Endodermal cell (in vitro differentiated cells): ENCODE measurements at regions not wholly inside any gene's neighbourhood (a gene's known extent, or its start where the extent isn't known, plus 50 kb on each side); places are given as distances from the start of the nearest gene placed in this dataset.

Experiments used
- DNase-seq: peaks from one replicate; pipeline ENCODE4 v3.0.0-alpha.2; 2017
- H3K27ac ChIP-seq: 2 replicates; pipeline ENCODE4 v1.5.1; 2013; ENCODE audit warnings: mild to moderate bottlenecking, low read depth, low read length, moderate library complexity
- H3K27me3 ChIP-seq: 2 replicates; pipeline ENCODE4 v1.6.1; 2013; ENCODE audit warnings: mild to moderate bottlenecking, low read length, moderate library complexity; ENCODE audit not compliant: insufficient read depth, control insufficient read depth, poor library complexity, severe bottlenecking
- H3K36me3 ChIP-seq: 2 replicates; pipeline ENCODE4 v1.7.0; 2013; ENCODE audit warnings: mild to moderate bottlenecking, low read length, moderate library complexity; ENCODE audit not compliant: control insufficient read depth, insufficient read depth
- H3K4me1 ChIP-seq: one replicate; pipeline ENCODE4 v1.7.0; 2013; ENCODE audit warnings: low read length; ENCODE audit not compliant: control insufficient read depth, insufficient read depth
- H3K4me3 ChIP-seq: 2 replicates; pipeline ENCODE4 v1.5.1; 2013; ENCODE audit warnings: mild to moderate bottlenecking, low read length, moderate library complexity
- H3K9ac ChIP-seq: 2 replicates; pipeline ENCODE4 v1.6.1; 2013; ENCODE audit warnings: mild to moderate bottlenecking, low read length, moderate library complexity; ENCODE audit not compliant: poor library complexity, severe bottlenecking; ENCODE audit errors: extremely low read depth
- H3K9me3 ChIP-seq: 2 replicates; pipeline ENCODE4 v1.6.1; 2013; ENCODE audit warnings: mild to moderate bottlenecking, low read length, moderate library complexity; ENCODE audit not compliant: control insufficient read depth
- H3K27ac Mint-ChIP-seq: 2 replicates; pipeline ENCODE4 v1.8.0; 2020; ENCODE audit warnings: mixed read lengths
- H3K27me3 Mint-ChIP-seq: 2 replicates; pipeline ENCODE4 v1.8.0; 2021; ENCODE audit warnings: mild to moderate bottlenecking, mixed read lengths; ENCODE audit not compliant: insufficient read depth
- H3K36me3 Mint-ChIP-seq: 2 replicates; pipeline ENCODE4 v1.8.0; 2020; ENCODE audit warnings: low read depth, mixed read lengths
- H3K4me1 Mint-ChIP-seq: 2 replicates; pipeline ENCODE4 v1.8.0; 2020; ENCODE audit warnings: mixed read lengths
- H3K4me3 Mint-ChIP-seq: 2 replicates; pipeline ENCODE4 v1.8.0; 2020; ENCODE audit warnings: mild to moderate bottlenecking, moderate library complexity, mixed read lengths
- H3K9me3 Mint-ChIP-seq: 2 replicates; pipeline ENCODE4 v1.8.0; 2020; ENCODE audit warnings: mild to moderate bottlenecking, mixed read lengths
- WGBS, 2 experiments: methylation state at CpG; one replicate each; pipeline versions ENCODE4 v1.1.5 to v1.1.7; 2013; ENCODE audit warnings: missing lambda C conversion rate in 2 of 2, mixed read lengths in 1 of 2; ENCODE audit not compliant: insufficient coverage in 1 of 2, insufficient read length in 1 of 2; 5-methylcytosine and 5-hydroxymethylcytosine counted together
- TF ChIP-seq, protein P1 (sequence below): fragments of 200-600 bp; sonication (generic); conservative IDR thresholded peaks from 2 replicates; pipeline ENCODE4 v1.5.0; 2021; ENCODE audit warnings: antibody characterized with exemption, mild to moderate bottlenecking

DNA sequence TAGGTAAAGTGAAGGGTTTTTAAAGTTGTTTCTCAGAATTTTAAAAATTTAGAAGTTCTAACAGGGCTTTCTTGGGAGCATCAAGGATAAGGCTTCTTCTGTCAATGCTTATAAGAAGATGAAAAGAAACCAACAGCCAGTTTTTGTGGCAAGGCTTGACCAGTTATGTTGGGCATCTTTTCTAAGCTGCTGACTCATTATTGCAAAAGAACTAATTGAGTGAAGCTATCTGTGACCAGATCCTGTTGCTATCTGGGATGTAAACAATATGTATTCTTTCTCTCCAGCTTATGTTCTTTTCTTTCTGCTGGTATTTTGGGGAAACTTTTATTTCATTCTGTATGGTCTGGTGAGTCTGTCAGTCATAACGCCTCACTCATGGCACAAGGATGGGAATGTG, 643.8 kb downstream of the HDGFL1 start:
- H3K4me1 ChIP-seq, result peaks cover 6% of the 10 kb centered on the region
- WGBS, 2 experiments, result 80 to 100% methylated on average over 1 of the region's 1 CpG

DNA sequence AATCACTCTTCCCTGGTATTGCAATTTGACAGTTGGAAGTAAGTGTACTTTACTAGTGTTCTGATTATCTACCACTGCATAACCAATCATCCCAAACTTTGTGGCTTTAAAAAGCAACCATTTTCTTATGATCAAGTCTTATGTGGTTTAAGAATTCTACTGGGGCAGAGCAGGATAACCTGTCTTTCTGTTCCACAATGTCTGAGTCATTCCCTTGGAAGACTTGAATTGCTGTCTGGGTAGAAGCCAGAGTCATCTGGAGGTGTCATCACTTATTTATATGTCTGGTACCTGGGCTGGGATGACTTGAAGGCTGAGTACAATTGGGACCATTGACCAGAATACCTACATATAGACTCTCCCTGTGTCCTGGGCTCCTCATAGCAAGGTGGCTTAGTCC, 644.3 kb downstream of the HDGFL1 start:
- DNase-seq, result no peak
- no peaks in the 10 kb centered on the region for H3K27me3 ChIP-seq
- TF ChIP-seq, protein P1, sequence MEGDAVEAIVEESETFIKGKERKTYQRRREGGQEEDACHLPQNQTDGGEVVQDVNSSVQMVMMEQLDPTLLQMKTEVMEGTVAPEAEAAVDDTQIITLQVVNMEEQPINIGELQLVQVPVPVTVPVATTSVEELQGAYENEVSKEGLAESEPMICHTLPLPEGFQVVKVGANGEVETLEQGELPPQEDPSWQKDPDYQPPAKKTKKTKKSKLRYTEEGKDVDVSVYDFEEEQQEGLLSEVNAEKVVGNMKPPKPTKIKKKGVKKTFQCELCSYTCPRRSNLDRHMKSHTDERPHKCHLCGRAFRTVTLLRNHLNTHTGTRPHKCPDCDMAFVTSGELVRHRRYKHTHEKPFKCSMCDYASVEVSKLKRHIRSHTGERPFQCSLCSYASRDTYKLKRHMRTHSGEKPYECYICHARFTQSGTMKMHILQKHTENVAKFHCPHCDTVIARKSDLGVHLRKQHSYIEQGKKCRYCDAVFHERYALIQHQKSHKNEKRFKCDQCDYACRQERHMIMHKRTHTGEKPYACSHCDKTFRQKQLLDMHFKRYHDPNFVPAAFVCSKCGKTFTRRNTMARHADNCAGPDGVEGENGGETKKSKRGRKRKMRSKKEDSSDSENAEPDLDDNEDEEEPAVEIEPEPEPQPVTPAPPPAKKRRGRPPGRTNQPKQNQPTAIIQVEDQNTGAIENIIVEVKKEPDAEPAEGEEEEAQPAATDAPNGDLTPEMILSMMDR, result no peak
- peaks cover 7% of the 10 kb centered on the region for H3K9me3 ChIP-seq
- no peak overlapping the region for H3K9ac ChIP-seq
- no peak overlapping the region for H3K4me3 ChIP-seq
- H3K36me3 Mint-ChIP-seq, result no peaks in the 10 kb centered on the region
- H3K4me1 ChIP-seq, result peaks cover 9% of the 10 kb centered on the region
- no peaks in the 10 kb centered on the region for H3K27me3 Mint-ChIP-seq
- no peaks in the 10 kb centered on the region for H3K36me3 ChIP-seq
- H3K4me3 Mint-ChIP-seq, result no peak overlapping the region
- peaks cover 14% of the 10 kb centered on the region for H3K9me3 Mint-ChIP-seq
- no peak overlapping the region for H3K27ac ChIP-seq
- H3K27ac Mint-ChIP-seq, result no peak overlapping the region
- H3K4me1 Mint-ChIP-seq, result peaks cover 16% of the 10 kb centered on the region

More for the DNA sequence above, 643.8 kb downstream of the HDGFL1 start:
- Histone ChIP-seq H3K36me3 (no peaks in the 10 kb centered on the region), H3K9ac (no peak overlapping the region), H3K27ac (no peak overlapping the region), H3K9me3 (peaks cover 12% of the 10 kb centered on the region), H3K4me3 (no peak overlapping the region), H3K27me3 (no peaks in the 10 kb centered on the region)
- H3K4me1 Mint-ChIP-seq, result peaks cover 12% of the 10 kb centered on the region
- no peak overlapping the region for H3K27ac Mint-ChIP-seq
- H3K9me3 Mint-ChIP-seq, result peaks cover 18% of the 10 kb centered on the region
- H3K4me3 Mint-ChIP-seq, result no peak overlapping the region
- no peaks in the 10 kb centered on the region for H3K27me3 Mint-ChIP-seq
- no peaks in the 10 kb centered on the region for H3K36me3 Mint-ChIP-seq
- DNase-seq, result no peak
- TF ChIP-seq, protein P1, result no peak

DNA sequence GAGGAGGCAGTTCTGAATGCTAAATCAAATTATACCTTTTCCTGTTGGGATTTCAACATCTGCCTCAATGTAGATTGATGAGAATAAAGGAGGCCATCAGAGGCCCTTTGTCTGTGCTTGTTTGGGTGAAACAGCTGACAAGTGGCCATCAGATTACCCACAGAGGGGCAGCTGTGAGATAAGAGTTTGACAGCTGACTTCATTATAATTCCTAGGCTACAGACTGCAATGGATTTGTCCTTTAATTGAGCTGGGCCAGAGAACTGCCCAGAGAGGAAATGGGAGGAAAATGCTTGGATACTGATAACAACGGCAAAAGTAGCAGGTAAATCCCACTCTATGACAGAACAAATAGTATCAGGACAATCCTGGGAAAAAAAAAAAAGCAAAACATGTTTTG, 649.4 kb downstream of the HDGFL1 start:
- Mint-ChIP-seq H3K36me3 (peaks cover 2% of the 10 kb centered on the region), H3K27me3 (no peaks in the 10 kb centered on the region), H3K9me3 (peaks cover 16% of the 10 kb centered on the region), H3K4me1 (peaks cover 19% of the 10 kb centered on the region), H3K4me3 (no peak overlapping the region), H3K27ac (no peak overlapping the region)
- Histone ChIP-seq H3K4me1 (peaks cover 9% of the 10 kb centered on the region), H3K36me3 (no peaks in the 10 kb centered on the region), H3K9me3 (peaks cover 27% of the 10 kb centered on the region), H3K27me3 (no peaks in the 10 kb centered on the region), H3K27ac (no peak overlapping the region), H3K9ac (no peak overlapping the region), H3K4me3 (peak overlapping the region; percentile 29)
- WGBS, 2 experiments, result 0 to 14% methylated on average over 1 of the region's 1 CpG
- DNase-seq, result peak; percentile 79
- TF ChIP-seq, protein P1, result no peak
